ENCODE measurements at regions not wholly inside any gene's neighbourhood (a gene's known extent, or its start where the extent isn't known, plus 50 kb on each side); places are given as distances from the start of the nearest gene placed in this dataset.

- TF ChIP-seq ERG (CRISPR knock-in tag; IDR thresholded peaks at IDR 0.05) (no peak), SP1 (CRISPR knock-in tag; conservative IDR thresholded peaks at IDR 0.05) (no peak), ZNF425 (CRISPR knock-in tag; conservative IDR thresholded peaks at IDR 0.05) (no peak), STAT6 (CRISPR knock-in tag; conservative IDR thresholded peaks at IDR 0.05; ENCODE audit: low read depth) (no peak), MYBL2 (CRISPR knock-in tag; IDR thresholded peaks at IDR 0.05) (no peak)
These were observed 736.1 kb upstream of the VSTM2A start (continued) for GRCh38 chr7:53806119-53806518.

DNA sequence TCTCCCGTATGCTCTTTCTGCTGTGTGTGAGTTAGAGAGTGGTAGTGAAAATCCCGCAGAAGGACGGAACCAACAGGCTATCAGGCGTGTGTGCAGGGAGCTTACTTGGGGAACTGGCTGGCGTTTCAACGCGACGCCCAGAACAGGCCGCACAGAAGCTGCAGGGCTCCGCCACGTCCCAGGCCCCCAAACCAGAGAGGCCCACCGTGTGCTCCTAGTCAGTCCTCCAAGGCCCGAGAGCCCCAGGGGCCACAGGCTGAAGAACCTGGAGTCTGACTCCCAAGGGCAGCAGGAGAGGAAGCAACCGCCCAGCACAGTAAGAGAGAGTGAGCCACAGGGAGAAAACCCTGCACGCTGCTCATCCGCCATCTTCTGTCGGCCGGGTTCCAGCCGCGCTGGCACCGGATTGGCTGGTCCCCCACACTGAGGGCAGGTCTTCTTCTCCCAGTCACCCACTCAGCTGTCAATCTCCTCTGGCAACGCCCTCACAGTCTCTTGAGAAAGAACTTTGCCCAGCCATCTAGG lies 730.6 kb upstream of the VSTM2A start:
- Mint-ChIP-seq H3K9me3 (no peaks in the 10 kb centered on the region), H3K4me3 (no peak overlapping the region), H3K4me1 (no peaks in the 10 kb centered on the region), H3K27ac (no peak overlapping the region), H3K27me3 (ENCODE audit: low read depth) (no peaks in the 10 kb centered on the region), H3K36me3 (no peaks in the 10 kb centered on the region)
- ChIA-PET POLR2A (no interaction called here), CTCF (no interaction called here)
- no peak for TF ChIP-seq ZBTB21 (CRISPR knock-in tag; IDR thresholded peaks at IDR 0.05; ENCODE audit: borderline replicate concordance)
- ATAC-seq (no peak), DNase-seq (ENCODE audit: low spot score) (no peak)

DNA sequence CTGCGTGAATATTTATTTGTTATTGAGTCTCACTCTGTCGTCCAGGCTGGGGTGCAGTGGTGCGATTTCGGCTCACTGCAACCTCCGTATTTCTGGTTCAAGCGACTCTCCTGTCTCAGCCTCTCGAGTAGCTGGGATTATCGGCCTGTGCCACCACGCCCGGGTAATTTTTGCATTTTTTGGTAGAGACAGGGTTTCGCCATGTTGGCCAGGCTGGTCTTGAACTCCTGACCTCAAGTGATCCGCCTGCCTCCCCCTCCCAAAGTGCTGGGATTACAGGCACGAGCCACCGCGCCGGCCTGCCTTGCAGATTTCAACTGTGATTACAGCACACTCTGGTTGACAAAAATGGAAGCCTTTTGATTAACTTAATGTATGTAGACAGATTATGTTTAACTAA lies 730.0 kb upstream of the VSTM2A start:
- ChIA-PET POLR2A (no interaction called here), CTCF (no interaction called here)
- no peaks in the 10 kb centered on the region for H3K36me3 Mint-ChIP-seq
- no peaks in the 10 kb centered on the region for H3K27me3 Mint-ChIP-seq (ENCODE audit: low read depth)
- TF ChIP-seq GRHL2 (CRISPR knock-in tag; IDR thresholded peaks at IDR 0.05; ENCODE audit: insufficient replicate concordance, severe bottlenecking) (no peak), SMAD3 (CRISPR knock-in tag; IDR thresholded peaks at IDR 0.05; ENCODE audit: borderline replicate concordance) (no peak), ZNF396 (CRISPR knock-in tag; IDR thresholded peaks at IDR 0.05; ENCODE audit: borderline replicate concordance) (no peak), RELA (CRISPR knock-in tag; IDR thresholded peaks at IDR 0.05; ENCODE audit: borderline replicate concordance) (no peak), FOXK1 (CRISPR knock-in tag; IDR thresholded peaks at IDR 0.05) (no peak), ETV6 (CRISPR knock-in tag; IDR thresholded peaks at IDR 0.05) (no peak), TP53 (CRISPR knock-in tag; IDR thresholded peaks at IDR 0.05) (no peak), CREM (CRISPR knock-in tag; IDR thresholded peaks at IDR 0.05) (no peak), CBFB (CRISPR knock-in tag; IDR thresholded peaks at IDR 0.05; ENCODE audit: low read depth) (no peak), TCF7 (CRISPR knock-in tag; IDR thresholded peaks at IDR 0.05; ENCODE audit: low read depth) (no peak)
- ATAC-seq (no peak), DNase-seq (ENCODE audit: low spot score) (no peak)
- H3K4me1 Mint-ChIP-seq, result no peaks in the 10 kb centered on the region
- no peaks in the 10 kb centered on the region for H3K9me3 Mint-ChIP-seq
- no peak overlapping the region for H3K27ac Mint-ChIP-seq
- H3K4me3 Mint-ChIP-seq, result no peak overlapping the region

- ATAC-seq, result peak; percentile 78
- peaks cover 3% of the 10 kb centered on the region; the same call in 1 of the 2 replicates for H3K4me1 Mint-ChIP-seq
- ChIA-PET CTCF (no interaction called here), POLR2A (no interaction called here)
- no peak overlapping the region for H3K4me3 Mint-ChIP-seq
- peaks cover 72% of the 10 kb centered on the region for H3K27me3 Mint-ChIP-seq (ENCODE audit: low read depth)
- peaks cover 16% of the 10 kb centered on the region for H3K36me3 Mint-ChIP-seq
- DNase-seq (ENCODE audit: low spot score), result no peak
- H3K9me3 Mint-ChIP-seq, result peaks cover 38% of the 10 kb centered on the region
- no peak overlapping the region for H3K27ac Mint-ChIP-seq
- TF ChIP-seq, protein P1, sequence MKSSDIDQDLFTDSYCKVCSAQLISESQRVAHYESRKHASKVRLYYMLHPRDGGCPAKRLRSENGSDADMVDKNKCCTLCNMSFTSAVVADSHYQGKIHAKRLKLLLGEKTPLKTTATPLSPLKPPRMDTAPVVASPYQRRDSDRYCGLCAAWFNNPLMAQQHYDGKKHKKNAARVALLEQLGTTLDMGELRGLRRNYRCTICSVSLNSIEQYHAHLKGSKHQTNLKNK (CRISPR knock-in tag; IDR thresholded peaks at IDR 0.05), result no peak
- TF ChIP-seq NR2C2 (CRISPR knock-in tag; IDR thresholded peaks at IDR 0.05), result no peak
- no peak for TF ChIP-seq CBFB (CRISPR knock-in tag; IDR thresholded peaks at IDR 0.05; ENCODE audit: low read depth)
- TF ChIP-seq, protein P2, sequence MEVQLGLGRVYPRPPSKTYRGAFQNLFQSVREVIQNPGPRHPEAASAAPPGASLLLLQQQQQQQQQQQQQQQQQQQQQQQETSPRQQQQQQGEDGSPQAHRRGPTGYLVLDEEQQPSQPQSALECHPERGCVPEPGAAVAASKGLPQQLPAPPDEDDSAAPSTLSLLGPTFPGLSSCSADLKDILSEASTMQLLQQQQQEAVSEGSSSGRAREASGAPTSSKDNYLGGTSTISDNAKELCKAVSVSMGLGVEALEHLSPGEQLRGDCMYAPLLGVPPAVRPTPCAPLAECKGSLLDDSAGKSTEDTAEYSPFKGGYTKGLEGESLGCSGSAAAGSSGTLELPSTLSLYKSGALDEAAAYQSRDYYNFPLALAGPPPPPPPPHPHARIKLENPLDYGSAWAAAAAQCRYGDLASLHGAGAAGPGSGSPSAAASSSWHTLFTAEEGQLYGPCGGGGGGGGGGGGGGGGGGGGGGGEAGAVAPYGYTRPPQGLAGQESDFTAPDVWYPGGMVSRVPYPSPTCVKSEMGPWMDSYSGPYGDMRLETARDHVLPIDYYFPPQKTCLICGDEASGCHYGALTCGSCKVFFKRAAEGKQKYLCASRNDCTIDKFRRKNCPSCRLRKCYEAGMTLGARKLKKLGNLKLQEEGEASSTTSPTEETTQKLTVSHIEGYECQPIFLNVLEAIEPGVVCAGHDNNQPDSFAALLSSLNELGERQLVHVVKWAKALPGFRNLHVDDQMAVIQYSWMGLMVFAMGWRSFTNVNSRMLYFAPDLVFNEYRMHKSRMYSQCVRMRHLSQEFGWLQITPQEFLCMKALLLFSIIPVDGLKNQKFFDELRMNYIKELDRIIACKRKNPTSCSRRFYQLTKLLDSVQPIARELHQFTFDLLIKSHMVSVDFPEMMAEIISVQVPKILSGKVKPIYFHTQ (CRISPR knock-in tag; IDR thresholded peaks at IDR 0.05), result no peak
- no peak for TF ChIP-seq USF2 (CRISPR knock-in tag; IDR thresholded peaks at IDR 0.05)
- TF ChIP-seq, protein P3, sequence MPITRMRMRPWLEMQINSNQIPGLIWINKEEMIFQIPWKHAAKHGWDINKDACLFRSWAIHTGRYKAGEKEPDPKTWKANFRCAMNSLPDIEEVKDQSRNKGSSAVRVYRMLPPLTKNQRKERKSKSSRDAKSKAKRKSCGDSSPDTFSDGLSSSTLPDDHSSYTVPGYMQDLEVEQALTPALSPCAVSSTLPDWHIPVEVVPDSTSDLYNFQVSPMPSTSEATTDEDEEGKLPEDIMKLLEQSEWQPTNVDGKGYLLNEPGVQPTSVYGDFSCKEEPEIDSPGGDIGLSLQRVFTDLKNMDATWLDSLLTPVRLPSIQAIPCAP (CRISPR knock-in tag; IDR thresholded peaks at IDR 0.05), result no peak
These were observed 706.9 kb upstream of the VSTM2A start for GRCh38 chr7:53835301-53835700.

All from WTC11 (cell line).